SK-N-SH (cell line): ENCODE measurements at regions not wholly inside any gene's neighbourhood (a gene's known extent, or its start where the extent isn't known, plus 50 kb on each side); places are given as distances from the start of the nearest gene placed in this dataset.

Source experiments
- CTCF ChIA-PET: fragments of 300-600, 350-600 bp; formaldehyde crosslinking; extraction: SDS; loops from one replicate; lab custom pipeline; 2021; lab: Yijun Ruan, JAX
- POLR2A ChIA-PET: fragments of 350-600 bp; sonication (Branson Sonifier 250); formaldehyde crosslinking; extraction: SDS; loops from one replicate; lab custom pipeline; 2020; ENCODE audit warnings: antibody characterized with exemption, inconsistent platforms; lab: Yijun Ruan, JAX
- DNase-seq: peaks from one replicate; pipeline ENCODE4 v3.0.0; 2012
- H2AFZ ChIP-seq: fragments of 200-600 bp; sonication (generic); 2 replicates; pipeline ENCODE4 v1.8.1; 2016; ENCODE audit warnings: antibody characterized with exemption, mild to moderate bottlenecking, low read depth
- H3F3A ChIP-seq: fragments of 200-600 bp; sonication (generic); replicated peaks from 2 replicates; pipeline ENCODE3; 2016; ENCODE audit warnings: antibody characterized with exemption, mild to moderate bottlenecking; ENCODE audit not compliant: insufficient read depth
- H3K27ac ChIP-seq, 2 experiments: fragments of 200-500 bp in 1 of 2; fragments of 200-600 bp in 1 of 2; sonication (Bioruptor generic) in 1 of 2; sonication (generic), shearing (Covaris generic) in 1 of 2; 2 replicates each; pipeline versions ENCODE4 v1.5.1 to v1.6.1; 2014 to 2016; ENCODE audit warnings: low read depth in 2 of 2, inconsistent platforms in 1 of 2, low read length in 1 of 2, mild to moderate bottlenecking in 1 of 2, mixed read lengths in 1 of 2
- H3K27me3 ChIP-seq: fragments of 200-600 bp; sonication (generic), shearing (Covaris generic); 2 replicates; pipeline ENCODE4 v1.6.1; 2016; ENCODE audit warnings: mixed run types; ENCODE audit not compliant: insufficient read depth
- H3K36me3 ChIP-seq, 2 experiments: fragments of 200-500 bp in 1 of 2; fragments of 200-600 bp in 1 of 2; sonication (Bioruptor generic) in 1 of 2; sonication (generic) in 1 of 2; replicated peaks in 1 of 2; 2 replicates each; pipeline versions ENCODE3 to v1.5.1; 2014 to 2016; ENCODE audit warnings: low read length in 1 of 2, mild to moderate bottlenecking in 1 of 2; ENCODE audit not compliant: insufficient read depth in 2 of 2, control insufficient read depth in 1 of 2
- H3K4me1 ChIP-seq, 2 experiments: fragments of 200-500 bp in 1 of 2; fragments of 200-600 bp in 1 of 2; sonication (Bioruptor generic) in 1 of 2; sonication (generic), shearing (Covaris generic) in 1 of 2; 2 replicates each; pipeline versions ENCODE4 v1.5.1 to v1.6.1; 2014 to 2016; ENCODE audit warnings: low read depth in 1 of 2, low read length in 1 of 2, mixed run types in 1 of 2; ENCODE audit not compliant: insufficient read depth in 2 of 2, control insufficient read depth in 1 of 2
- H3K4me2 ChIP-seq: fragments of 200-600 bp; sonication (generic), shearing (Covaris generic); 2 replicates; pipeline ENCODE4 v1.6.1; 2017; ENCODE audit warnings: mixed run types
- H3K4me3 ChIP-seq, 2 experiments: fragments of 200-500 bp in 1 of 2; fragments of 200-600 bp in 1 of 2; sonication (Bioruptor generic) in 1 of 2; sonication (generic), shearing (Covaris generic) in 1 of 2; 2 replicates each; pipeline versions ENCODE4 v1.5.1 to v1.8.1; 2014 to 2016; ENCODE audit warnings: low read depth in 2 of 2, inconsistent platforms in 1 of 2, low read length in 1 of 2, mild to moderate bottlenecking in 1 of 2, mixed read lengths in 1 of 2, moderate library complexity in 1 of 2
- H3K79me2 ChIP-seq: fragments of 200-600 bp; sonication (generic); 2 replicates; pipeline ENCODE4 v1.8.1; 2017; ENCODE audit warnings: mild to moderate bottlenecking; ENCODE audit not compliant: insufficient read depth
- H3K9ac ChIP-seq: fragments of 200-600 bp; sonication (generic); 2 replicates; pipeline ENCODE4 v1.6.1; 2017; ENCODE audit warnings: mixed run types
- H3K9me2 ChIP-seq: fragments of 200-600 bp; sonication (generic); 2 replicates; pipeline ENCODE4 v1.6.1; 2017; ENCODE audit warnings: mixed run types
- H3K9me3 ChIP-seq: fragments of 200-600 bp; sonication (generic); 2 replicates; pipeline ENCODE4 v1.6.1; 2017; ENCODE audit warnings: mixed run types, mild to moderate bottlenecking, moderate library complexity
- H4K20me1 ChIP-seq: fragments of 200-600 bp; sonication (generic); 2 replicates; pipeline ENCODE4 v1.6.1; 2017; ENCODE audit warnings: mild to moderate bottlenecking, mixed run types; ENCODE audit not compliant: insufficient read depth
- CHD2 ChIP-seq: fragments of 150-350 bp; IDR thresholded peaks from 2 replicates; pipeline ENCODE4 v1.6.1; 2018; ENCODE audit warnings: low read length; ENCODE audit not compliant: partially characterized antibody
- CTCF ChIP-seq: fragments of 200-600 bp; sonication (generic); IDR thresholded peaks from 2 replicates; pipeline ENCODE4 v1.6.1; 2017; ENCODE audit warnings: antibody characterized with exemption, mild to moderate bottlenecking, moderate library complexity
- EZH2phosphoT487 ChIP-seq: fragments of 200-600 bp; sonication (generic); IDR thresholded peaks from 2 replicates; pipeline ENCODE4 v1.6.1; 2017; ENCODE audit warnings: low read depth, mixed run types, mild to moderate bottlenecking, antibody characterized with exemption, moderate library complexity, borderline replicate concordance
- FOSL2 ChIP-seq: IDR thresholded peaks from 2 replicates; pipeline ENCODE4 v1.4.0; 2012; ENCODE audit warnings: low read depth, mild to moderate bottlenecking, moderate library complexity, borderline replicate concordance
- FOXJ3 ChIP-seq: sonication (generic); formaldehyde crosslinking; IDR thresholded peaks from 2 replicates; pipeline ENCODE4 v1.5.1; 2020; ENCODE audit warnings: mild to moderate bottlenecking, missing genetic modification reagents
- FOXM1 ChIP-seq: IDR thresholded peaks from 2 replicates; pipeline ENCODE4 v1.4.0; 2012; ENCODE audit warnings: low read depth, mild to moderate bottlenecking
- GABPA ChIP-seq: IDR thresholded peaks from 2 replicates; pipeline ENCODE4 v1.4.0; 2012; ENCODE audit warnings: low read depth, mild to moderate bottlenecking
- GATA2 ChIP-seq: sonication (generic); formaldehyde crosslinking; IDR thresholded peaks from 2 replicates; pipeline ENCODE4 v1.5.0; 2020; ENCODE audit warnings: mild to moderate bottlenecking, missing genetic modification reagents
- IRF3 ChIP-seq: fragments of 150-350 bp; IDR thresholded peaks from 2 replicates; pipeline ENCODE4 v1.6.1; 2016; ENCODE audit warnings: mild to moderate bottlenecking, low read depth, low read length
- JUND ChIP-seq: IDR thresholded peaks from 2 replicates; pipeline ENCODE4 v1.4.0; 2012
- MAX ChIP-seq: IDR thresholded peaks from 2 replicates; pipeline ENCODE4 v1.4.0; 2012; ENCODE audit warnings: low read depth
- MEF2A ChIP-seq: IDR thresholded peaks from 2 replicates; pipeline ENCODE4 v1.4.0; 2012; ENCODE audit warnings: low read depth, borderline replicate concordance
- MXI1 ChIP-seq: IDR thresholded peaks from 2 replicates; pipeline ENCODE4 v1.6.1; 2012; ENCODE audit warnings: mild to moderate bottlenecking, low read depth, low read length, improper control_type of control experiment
- NFIC ChIP-seq: IDR thresholded peaks from 2 replicates; pipeline ENCODE4 v1.4.0; 2012; ENCODE audit warnings: borderline replicate concordance
- POLR2AphosphoS5 ChIP-seq: IDR thresholded peaks from 2 replicates; pipeline ENCODE4 v1.6.1; 2012; ENCODE audit warnings: low read depth, low read length
- RAD21 ChIP-seq: IDR thresholded peaks from 2 replicates; pipeline ENCODE4 v1.6.1; 2012; ENCODE audit warnings: mild to moderate bottlenecking, low read length
- RCOR1 ChIP-seq: fragments of 150-350 bp; IDR thresholded peaks from 2 replicates; pipeline ENCODE4 v1.6.1; 2017; ENCODE audit warnings: antibody characterized with exemption, low read length
- RFX5 ChIP-seq: IDR thresholded peaks from 2 replicates; pipeline ENCODE4 v1.6.1; 2012; ENCODE audit warnings: mild to moderate bottlenecking, improper control_type of control experiment, low read length
- RXRA ChIP-seq: IDR thresholded peaks from 2 replicates; pipeline ENCODE4 v1.4.0; 2012; ENCODE audit warnings: low read depth, mild to moderate bottlenecking, borderline replicate concordance
- SIN3A ChIP-seq: IDR thresholded peaks from 2 replicates; pipeline ENCODE4 v1.6.1; 2012; ENCODE audit warnings: low read depth, mild to moderate bottlenecking, low read length, moderate library complexity, borderline replicate concordance
- SMC3 ChIP-seq: IDR thresholded peaks from 2 replicates; pipeline ENCODE4 v1.6.1; 2012; ENCODE audit warnings: low read depth, low read length, improper control_type of control experiment
- TAF1 ChIP-seq: IDR thresholded peaks from 2 replicates; pipeline ENCODE4 v1.6.1; 2012; ENCODE audit warnings: low read depth, mild to moderate bottlenecking, low read length, moderate library complexity, borderline replicate concordance
- TCF12 ChIP-seq: IDR thresholded peaks from 2 replicates; pipeline ENCODE4 v1.4.0; 2012
- YY1 ChIP-seq: IDR thresholded peaks from 2 replicates; pipeline ENCODE4 v1.4.0; 2012; ENCODE audit warnings: low read depth, mild to moderate bottlenecking
- ZBTB33 ChIP-seq: IDR thresholded peaks from 2 replicates; pipeline ENCODE4 v1.4.0; 2012; ENCODE audit warnings: low read depth, borderline replicate concordance
- WGBS: methylation state at CpG from one replicate; pipeline ENCODE4 v1.1.6; 2017; ENCODE audit warnings: low lambda C conversion rate; 5-methylcytosine and 5-hydroxymethylcytosine counted together

- TF ChIP-seq IRF3, result no peak
- TF ChIP-seq RCOR1, result no peak
- TF ChIP-seq TAF1, result no peak
- TF ChIP-seq FOSL2, result peak; percentile 80
- peak; percentile 80 for TF ChIP-seq NFIC
- TF ChIP-seq MEF2A, result 0 out of 2 replicates have a peak, but pooled peaks have one; percentile 8
- TF ChIP-seq YY1, result no peak
- TF ChIP-seq POLR2AphosphoS5, result no peak
- TF ChIP-seq JUND, result peak; percentile 93
- TF ChIP-seq MXI1, result no peak
- no peak for TF ChIP-seq RAD21
- TF ChIP-seq CTCF, result no peak
- no peak for TF ChIP-seq SIN3A
- TF ChIP-seq RXRA, result peak; percentile 56; the same call in 1 of the 2 replicates
- no peak for TF ChIP-seq GABPA
- no peak for TF ChIP-seq CHD2
- TF ChIP-seq, all 33 proteins: peak for 10
Measured at GRCh38 chr1:184163674-184164465, 112.3 kb downstream of the TSEN15 start (continued).

GRCh38 chr1:184164536-184164935 lies 113.0 kb downstream of the TSEN15 start:
- H3K27ac ChIP-seq, result peak overlapping the region; percentile 53 to 66; a peak in 2 of 4 replicates
- peaks cover 8 to 26% of the 10 kb centered on the region in 2 experiments; a peak in 3 of 4 replicates for H3K4me1 ChIP-seq
- no CpG with 5 or more reads among the region's 1 CpG for WGBS
- H3K27me3 ChIP-seq, result no peaks in the 10 kb centered on the region
- H3K4me2 ChIP-seq, result no peak overlapping the region
- no peak overlapping the region for H3K4me3 ChIP-seq
- H3K9me2 ChIP-seq, result no peaks in the 10 kb centered on the region
- DNase-seq, result no peak
- no peaks in the 10 kb centered on the region for H3K79me2 ChIP-seq
- no peaks in the 10 kb centered on the region for H3K36me3 ChIP-seq
- H2AFZ ChIP-seq, result no peak overlapping the region
- POLR2A ChIA-PET, result no interaction called here
- H4K20me1 ChIP-seq, result no peaks in the 10 kb centered on the region
- no peaks in the 10 kb centered on the region for H3K9me3 ChIP-seq
- H3F3A ChIP-seq, result peaks cover 32% of the 10 kb centered on the region
- CTCF ChIA-PET, result no interaction called here
- no peak overlapping the region for H3K9ac ChIP-seq
- TF ChIP-seq GATA2 (CRISPR knock-in tag) (no peak), ZBTB33 (no peak), GABPA (no peak), FOXM1 (no peak), CTCF (no peak), RFX5 (no peak), SMC3 (no peak), NFIC (no peak), TCF12 (no peak), MAX (no peak), RAD21 (no peak), EZH2phosphoT487 (no peak), MEF2A (no peak), TAF1 (no peak), FOXJ3 (CRISPR knock-in tag) (no peak)
